Left ventricle myocardium inferior (tissue), 1 donor: ENCODE measurements at regions not wholly inside any gene's neighbourhood (a gene's known extent, or its start where the extent isn't known, plus 50 kb on each side); places are given as distances from the start of the nearest gene placed in this dataset.

Source experiments
- DNase-seq: peaks from one replicate; pipeline ENCODE4 v3.0.0-alpha.2; 2020
- H3K27ac ChIP-seq: fragments of 200-600 bp; replicated peaks from 2 replicates; pipeline ENCODE4 v1.8.0; 2021
- H3K27me3 ChIP-seq: fragments of 200-600 bp; 2 replicates; pipeline ENCODE4 v1.8.0; 2021; ENCODE audit warnings: low read depth
- H3K36me3 ChIP-seq: fragments of 200-600 bp; 2 replicates; pipeline ENCODE4 v1.8.0; 2021
- H3K4me1 ChIP-seq: fragments of 200-600 bp; 2 replicates; pipeline ENCODE4 v1.8.0; 2021
- H3K4me3 ChIP-seq: fragments of 200-600 bp; 2 replicates; pipeline ENCODE4 v1.8.0; 2021; ENCODE audit warnings: mild to moderate bottlenecking, moderate library complexity
- H3K9me3 ChIP-seq: fragments of 200-600 bp; replicated peaks from 2 replicates; pipeline ENCODE4 v1.8.0; 2021
- CTCF ChIP-seq: fragments of 200-600 bp; IDR thresholded peaks from 2 replicates; pipeline ENCODE4 v1.8.0; 2021; ENCODE audit warnings: antibody characterized with exemption, mild to moderate bottlenecking, borderline replicate concordance
- intact Hi-C: fragments of 100-400 bp; cut with micrococcal nuclease; formaldehyde crosslinking; loops from one replicate; pipeline ENCODE4 v1.11.0; 2022
- donor health status: DM: no; HTN: yes; CAD: no; lungs with severe emphysema.

- DNase-seq, result no peak
- Histone ChIP-seq H3K27me3 (peaks cover 69% of the 10 kb centered on the region), H3K4me1 (no peaks in the 10 kb centered on the region), H3K4me3 (no peak overlapping the region), H3K36me3 (no peaks in the 10 kb centered on the region), H3K27ac (no peak overlapping the region), H3K9me3 (no peaks in the 10 kb centered on the region)
- no peak for TF ChIP-seq CTCF
- intact Hi-C loops, result no loop called here
Observed at GRCh38 chr11:116602637-116602942, 170.2 kb downstream of the BUD13 start.

- peaks cover 63% of the 10 kb centered on the region for H3K27me3 ChIP-seq
- no peak overlapping the region for H3K27ac ChIP-seq
- H3K36me3 ChIP-seq, result no peaks in the 10 kb centered on the region
- no peak for DNase-seq
- no peaks in the 10 kb centered on the region for H3K9me3 ChIP-seq
- H3K4me1 ChIP-seq, result no peaks in the 10 kb centered on the region
- intact Hi-C loops, result no loop called here
- TF ChIP-seq CTCF, result no peak
- no peak overlapping the region for H3K4me3 ChIP-seq
Observed at GRCh38 chr11:116601814-116602636, 170.8 kb downstream of the BUD13 start.

DNA sequence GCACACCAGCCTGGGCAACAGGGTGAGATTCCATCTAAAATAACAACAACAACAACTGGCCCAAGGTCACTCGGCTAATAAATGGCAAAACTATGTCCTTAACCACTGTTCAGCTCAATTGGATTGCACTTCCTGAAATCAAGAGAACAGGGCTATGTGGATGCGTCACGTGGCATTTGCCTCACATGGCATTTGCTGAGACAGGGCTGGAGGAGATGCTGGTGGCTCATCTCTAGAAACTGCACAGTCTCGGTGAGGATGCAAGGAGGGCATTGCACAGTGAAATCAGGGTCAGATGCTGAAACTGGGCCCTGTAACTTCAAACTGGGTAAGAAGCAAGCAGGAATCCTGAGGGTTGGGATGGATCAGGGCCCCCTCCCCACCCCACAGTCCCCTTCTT lies 171.9 kb downstream of the BUD13 start:
- no peak for DNase-seq
- Histone ChIP-seq H3K36me3 (no peaks in the 10 kb centered on the region), H3K4me3 (no peak overlapping the region), H3K27me3 (peaks cover 58% of the 10 kb centered on the region), H3K9me3 (no peaks in the 10 kb centered on the region), H3K4me1 (no peaks in the 10 kb centered on the region), H3K27ac (no peak overlapping the region)
- TF ChIP-seq CTCF, result no peak
- intact Hi-C loops, result no loop called here

- intact Hi-C loops, result no loop called here
Observed at GRCh38 chr11:116598556-116598955, 174.2 kb downstream of the BUD13 start.

DNA sequence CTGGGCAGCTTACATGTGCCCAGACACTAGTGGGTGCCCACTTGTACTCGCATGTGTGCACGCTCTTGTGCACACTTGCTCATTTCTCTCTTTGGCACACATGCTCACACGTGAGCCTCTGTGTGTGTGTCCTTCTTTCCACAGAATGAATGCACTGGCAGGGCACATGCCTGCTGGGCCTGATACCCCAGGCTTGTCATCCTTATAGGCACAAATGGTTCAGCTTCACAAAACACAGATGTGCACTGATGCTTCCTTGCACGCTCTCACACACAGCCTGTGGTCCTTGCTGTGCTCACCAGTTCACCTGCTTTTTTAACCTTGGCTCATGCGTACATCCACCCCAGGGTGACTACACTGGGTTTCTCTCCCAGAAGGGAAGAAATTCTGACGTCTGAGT lies 174.8 kb downstream of the BUD13 start:
- no peaks in the 10 kb centered on the region for H3K36me3 ChIP-seq

More at GRCh38 chr11:116598556-116598955, 174.2 kb downstream of the BUD13 start:
- no peak overlapping the region for H3K4me3 ChIP-seq
- no peaks in the 10 kb centered on the region for H3K9me3 ChIP-seq
- H3K27me3 ChIP-seq, result peaks cover 59% of the 10 kb centered on the region
- TF ChIP-seq CTCF, result no peak
- H3K27ac ChIP-seq, result no peak overlapping the region
- H3K36me3 ChIP-seq, result no peaks in the 10 kb centered on the region
- no peaks in the 10 kb centered on the region for H3K4me1 ChIP-seq
- DNase-seq, result no peak

More for the DNA sequence above, 174.8 kb downstream of the BUD13 start:
- intact Hi-C loops, result no loop called here
- TF ChIP-seq CTCF, result no peak
- no peak overlapping the region for H3K4me3 ChIP-seq
- H3K27ac ChIP-seq, result no peak overlapping the region
- no peak for DNase-seq
- H3K27me3 ChIP-seq, result peaks cover 59% of the 10 kb centered on the region
- no peaks in the 10 kb centered on the region for H3K9me3 ChIP-seq
- H3K4me1 ChIP-seq, result no peaks in the 10 kb centered on the region
